ENCODE measurements at regions not wholly inside any gene's neighbourhood (a gene's known extent, or its start where the extent isn't known, plus 50 kb on each side); places are given as distances from the start of the nearest gene placed in this dataset.
A peak's percentile ranks its signal among the peaks of the same experiment; 100 is the strongest.
"Not testable (repeated sequence)": the region's sequence is repeated elsewhere in the genome, so short reads cannot be mapped to it uniquely, and the experiment has no call there.

GRCh38 chr7:81183326-81183725, 264.5 kb upstream of the SEMA3C start:
- H3K4me3 Mint-ChIP-seq (ENCODE audit: unreplicated experiment), result no peak overlapping the region
- H3K4me1 Mint-ChIP-seq (ENCODE audit: insufficient read depth, unreplicated experiment), result peaks cover 18% of the 10 kb centered on the region
- DNase-seq (ENCODE audit: unreplicated experiment), result no peak
- no peak overlapping the region for H3K27ac Mint-ChIP-seq (ENCODE audit: low read depth, unreplicated experiment)
- no peaks in the 10 kb centered on the region for H3K36me3 Mint-ChIP-seq (ENCODE audit: insufficient read depth, unreplicated experiment)
- BruUV-seq (replicated peaks), result no TSS peak
- no peaks in the 10 kb centered on the region for H3K9me3 Mint-ChIP-seq (ENCODE audit: unreplicated experiment)
- intact Hi-C loops (cut with micrococcal nuclease), result no loop called here
- H3K27me3 Mint-ChIP-seq (ENCODE audit: insufficient read depth, unreplicated experiment), result no peaks in the 10 kb centered on the region
- CTCF ChIA-PET, result interaction anchor here (1.2 kb wide), 1 partner anchor 264 kb away, joined by 4 read pairs; the partner anchor contains the start of gene SEMA3C
- POLR2A ChIA-PET, result interaction anchor here (0.6 to 1.4 kb wide), 4 partner anchors 9 to 267 kb away, joined by 3 to 7 read pairs (median 4); no protein-coding TSS in a partner anchor
- TF ChIP-seq, protein P1, sequence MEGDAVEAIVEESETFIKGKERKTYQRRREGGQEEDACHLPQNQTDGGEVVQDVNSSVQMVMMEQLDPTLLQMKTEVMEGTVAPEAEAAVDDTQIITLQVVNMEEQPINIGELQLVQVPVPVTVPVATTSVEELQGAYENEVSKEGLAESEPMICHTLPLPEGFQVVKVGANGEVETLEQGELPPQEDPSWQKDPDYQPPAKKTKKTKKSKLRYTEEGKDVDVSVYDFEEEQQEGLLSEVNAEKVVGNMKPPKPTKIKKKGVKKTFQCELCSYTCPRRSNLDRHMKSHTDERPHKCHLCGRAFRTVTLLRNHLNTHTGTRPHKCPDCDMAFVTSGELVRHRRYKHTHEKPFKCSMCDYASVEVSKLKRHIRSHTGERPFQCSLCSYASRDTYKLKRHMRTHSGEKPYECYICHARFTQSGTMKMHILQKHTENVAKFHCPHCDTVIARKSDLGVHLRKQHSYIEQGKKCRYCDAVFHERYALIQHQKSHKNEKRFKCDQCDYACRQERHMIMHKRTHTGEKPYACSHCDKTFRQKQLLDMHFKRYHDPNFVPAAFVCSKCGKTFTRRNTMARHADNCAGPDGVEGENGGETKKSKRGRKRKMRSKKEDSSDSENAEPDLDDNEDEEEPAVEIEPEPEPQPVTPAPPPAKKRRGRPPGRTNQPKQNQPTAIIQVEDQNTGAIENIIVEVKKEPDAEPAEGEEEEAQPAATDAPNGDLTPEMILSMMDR (IDR thresholded peaks at IDR 0.05; ENCODE audit: unreplicated experiment), result no peak

DNA sequence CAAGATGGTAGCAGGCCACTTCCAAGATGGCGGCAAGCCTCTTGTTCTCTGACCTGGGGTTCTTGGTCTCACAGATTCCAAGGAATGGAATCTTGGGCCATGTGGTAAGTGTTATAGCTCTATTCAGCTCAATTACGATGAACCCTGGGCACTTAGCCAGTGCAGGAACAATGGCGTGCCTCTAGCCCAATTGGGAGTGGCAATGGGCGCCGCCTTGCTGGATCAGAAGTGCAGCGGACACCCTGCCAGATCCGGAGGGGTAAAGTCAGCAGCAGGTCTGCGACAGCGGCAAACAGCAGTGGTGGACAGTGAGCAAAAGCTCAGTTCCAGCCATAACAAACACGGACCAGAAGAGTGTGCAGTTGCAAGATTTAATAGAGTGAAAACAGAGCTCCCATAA, 263.2 kb upstream of the SEMA3C start:
- H3K27me3 Mint-ChIP-seq (ENCODE audit: insufficient read depth, unreplicated experiment); H3K36me3 Mint-ChIP-seq (ENCODE audit: insufficient read depth, unreplicated experiment); H3K4me3 Mint-ChIP-seq (ENCODE audit: unreplicated experiment); intact Hi-C loops (cut with micrococcal nuclease); H3K4me1 Mint-ChIP-seq (ENCODE audit: insufficient read depth, unreplicated experiment); H3K9me3 Mint-ChIP-seq (ENCODE audit: unreplicated experiment); BruUV-seq (replicated peaks); H3K27ac Mint-ChIP-seq (ENCODE audit: low read depth, unreplicated experiment): not testable (repeated sequence)
- ChIA-PET CTCF (interaction anchor here (0.8 kb wide), 1 partner anchor 8 kb away, joined by 3 read pairs; no protein-coding TSS in a partner anchor), POLR2A (interaction anchor here (1.1 kb wide), 1 partner anchor 8 kb away, joined by 4 read pairs; no protein-coding TSS in a partner anchor)
- DNase-seq (ENCODE audit: unreplicated experiment), result peak; percentile 68

DNA sequence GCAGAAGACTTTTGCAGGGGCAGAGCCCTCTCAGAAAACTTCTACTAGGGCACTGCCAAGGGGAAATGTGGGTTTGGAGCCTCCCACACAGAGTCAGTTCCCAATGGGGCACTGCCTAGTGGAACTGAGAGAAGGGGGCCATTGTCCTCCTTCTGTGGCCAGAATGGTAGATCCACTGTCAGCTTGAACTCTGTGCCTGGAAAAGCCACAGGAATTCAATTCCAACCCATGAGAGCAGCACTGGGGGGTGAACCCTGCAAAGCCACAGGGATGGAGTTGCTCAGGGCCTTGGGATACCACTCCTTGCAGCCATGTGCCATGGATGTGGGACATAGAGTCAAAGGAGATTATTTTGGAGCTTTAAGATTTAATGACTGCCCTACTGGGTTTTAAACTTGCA, 262.2 kb upstream of the SEMA3C start:
- H3K9me3 Mint-ChIP-seq (ENCODE audit: unreplicated experiment), result no peaks in the 10 kb centered on the region
- no peaks in the 10 kb centered on the region for H3K27me3 Mint-ChIP-seq (ENCODE audit: insufficient read depth, unreplicated experiment)
- ChIA-PET POLR2A (interaction anchor here (0.8 kb wide), 1 partner anchor 17 kb away, joined by 3 read pairs; no protein-coding TSS in a partner anchor), CTCF (no interaction called here)
- H3K4me1 Mint-ChIP-seq (ENCODE audit: insufficient read depth, unreplicated experiment), result no peaks in the 10 kb centered on the region
- H3K27ac Mint-ChIP-seq (ENCODE audit: low read depth, unreplicated experiment), result no peak overlapping the region
- DNase-seq (ENCODE audit: unreplicated experiment), result no peak
- intact Hi-C loops (cut with micrococcal nuclease), result no loop called here
- BruUV-seq (replicated peaks), result no TSS peak
- no peak overlapping the region for H3K4me3 Mint-ChIP-seq (ENCODE audit: unreplicated experiment)
- H3K36me3 Mint-ChIP-seq (ENCODE audit: insufficient read depth, unreplicated experiment), result no peaks in the 10 kb centered on the region
- TF ChIP-seq, protein P1 (IDR thresholded peaks at IDR 0.05; ENCODE audit: unreplicated experiment), result no peak

- DNase-seq (ENCODE audit: unreplicated experiment), result no peak
- Mint-ChIP-seq H3K27ac (ENCODE audit: low read depth, unreplicated experiment) (no peak overlapping the region), H3K4me3 (ENCODE audit: unreplicated experiment) (no peak overlapping the region), H3K9me3 (ENCODE audit: unreplicated experiment) (no peaks in the 10 kb centered on the region), H3K36me3 (ENCODE audit: insufficient read depth, unreplicated experiment) (no peaks in the 10 kb centered on the region), H3K27me3 (ENCODE audit: insufficient read depth, unreplicated experiment) (no peaks in the 10 kb centered on the region), H3K4me1 (ENCODE audit: insufficient read depth, unreplicated experiment) (no peaks in the 10 kb centered on the region)
- intact Hi-C loops (cut with micrococcal nuclease), result no loop called here
- POLR2A ChIA-PET, result interaction anchor here (0.8 kb wide), 1 partner anchor 18 kb away, joined by 3 read pairs; no protein-coding TSS in a partner anchor
- CTCF ChIA-PET, result no interaction called here
- TF ChIP-seq, protein P1 (IDR thresholded peaks at IDR 0.05; ENCODE audit: unreplicated experiment), result no peak
- BruUV-seq (replicated peaks), result no TSS peak
Observed at GRCh38 chr7:81180573-81180972, 261.7 kb upstream of the SEMA3C start.
